Neural crest cell (in vitro differentiated cells): ENCODE measurements at regions not wholly inside any gene's neighbourhood (a gene's known extent, or its start where the extent isn't known, plus 50 kb on each side); places are given as distances from the start of the nearest gene placed in this dataset.

Source experiments
- DNase-seq: peaks from one replicate; pipeline ENCODE4 v3.0.0; 2021; ENCODE audit warnings: low read depth, mixed read lengths, low spot score
- H3K27ac Mint-ChIP-seq: one replicate; pipeline ENCODE4 v1.8.0; 2021; ENCODE audit warnings: mild to moderate bottlenecking, mixed read lengths; ENCODE audit not compliant: unreplicated experiment
- H3K27me3 Mint-ChIP-seq: 2 replicates; pipeline ENCODE4 v1.8.0; 2021; ENCODE audit warnings: low read depth, mild to moderate bottlenecking, mixed read lengths
- H3K36me3 Mint-ChIP-seq: 2 replicates; pipeline ENCODE4 v1.8.0; 2021; ENCODE audit warnings: low read depth, mild to moderate bottlenecking, mixed read lengths
- H3K4me1 Mint-ChIP-seq: 2 replicates; pipeline ENCODE4 v1.8.0; 2021; ENCODE audit warnings: mixed read lengths
- H3K4me3 Mint-ChIP-seq: one replicate; pipeline ENCODE4 v1.8.0; 2021; ENCODE audit warnings: mild to moderate bottlenecking, mixed read lengths
- H3K9me3 Mint-ChIP-seq: 2 replicates; pipeline ENCODE4 v1.8.0; 2021; ENCODE audit warnings: mixed read lengths
- CTCF ChIP-seq: fragments of 200-600 bp; sonication (generic); conservative IDR thresholded peaks from 2 replicates; pipeline ENCODE4 v1.5.0; 2021; ENCODE audit warnings: antibody characterized with exemption, mild to moderate bottlenecking

GRCh38 chr1:99594205-99594604 is 51.7 kb upstream of the PALMD start:
- H3K4me3 Mint-ChIP-seq = no peak overlapping the region
- DNase-seq = no peak

GRCh38 chr1:99595041-99595440 is 50.9 kb upstream of the PALMD start:
- Mint-ChIP-seq H3K9me3 (peaks cover 5% of the 10 kb centered on the region), H3K36me3 (no peaks in the 10 kb centered on the region), H3K27ac (no peak overlapping the region)

More at GRCh38 chr1:99594205-99594604, 51.7 kb upstream of the PALMD start:
- H3K27ac Mint-ChIP-seq = no peak overlapping the region
- no peaks in the 10 kb centered on the region for H3K27me3 Mint-ChIP-seq
- H3K36me3 Mint-ChIP-seq = no peaks in the 10 kb centered on the region
- peaks cover 5% of the 10 kb centered on the region for H3K9me3 Mint-ChIP-seq
- TF ChIP-seq CTCF = no peak
- peaks cover 6% of the 10 kb centered on the region for H3K4me1 Mint-ChIP-seq

GRCh38 chr1:99595441-99595840 is 50.5 kb upstream of the PALMD start:
- no peak for TF ChIP-seq CTCF
- DNase-seq = no peak
- peaks cover 5% of the 10 kb centered on the region for H3K9me3 Mint-ChIP-seq
- no peak overlapping the region for H3K4me3 Mint-ChIP-seq
- no peaks in the 10 kb centered on the region for H3K36me3 Mint-ChIP-seq
- no peak overlapping the region for H3K27ac Mint-ChIP-seq
- H3K27me3 Mint-ChIP-seq = no peaks in the 10 kb centered on the region
- peaks cover 17% of the 10 kb centered on the region for H3K4me1 Mint-ChIP-seq

More at GRCh38 chr1:99595041-99595440, 50.9 kb upstream of the PALMD start:
- no peak for DNase-seq
- Mint-ChIP-seq H3K4me1 (peaks cover 14% of the 10 kb centered on the region), H3K4me3 (no peak overlapping the region), H3K27me3 (no peaks in the 10 kb centered on the region)
- no peak for TF ChIP-seq CTCF
